ENCODE measurements at regions not wholly inside any gene's neighbourhood (a gene's known extent, or its start where the extent isn't known, plus 50 kb on each side); places are given as distances from the start of the nearest gene placed in this dataset.
"Not testable (repeated sequence)": the region's sequence is repeated elsewhere in the genome, so short reads cannot be mapped to it uniquely, and the experiment has no call there.

GRCh38 chr3:153553605-153553945 lies 391.5 kb downstream of the RAP2B start:
- peaks cover 0 to 8% (median 1%) of the 10 kb centered on the region in 3 donors for H3K36me3 Mint-ChIP-seq
- H3K4me1 Mint-ChIP-seq, result no peaks in the 10 kb centered on the region
- H3K27ac Mint-ChIP-seq, result no peak overlapping the region
- DNase-seq (no peak), ATAC-seq (no peak)
- no peaks in the 10 kb centered on the region for H3K27me3 Mint-ChIP-seq
- POLR2A ChIA-PET, result no interaction called here
- no peak overlapping the region for H3K4me3 Mint-ChIP-seq
- peaks cover 0 to 16% (median 8%) of the 10 kb centered on the region in 9 donors for H3K9me3 Mint-ChIP-seq

- H3K4me1 Mint-ChIP-seq, result no peaks in the 10 kb centered on the region
- POLR2A ChIA-PET, result no interaction called here
- ATAC-seq, result no peak
Measured at GRCh38 chr3:153555919-153556318, 393.9 kb downstream of the RAP2B start.

GRCh38 chr3:153559366-153559765 lies 397.3 kb downstream of the RAP2B start:
- H3K27me3 Mint-ChIP-seq, H3K27ac Mint-ChIP-seq, ATAC-seq, DNase-seq, H3K4me1 Mint-ChIP-seq, H3K4me3 Mint-ChIP-seq, POLR2A ChIA-PET: not testable (repeated sequence)
- H3K9me3 Mint-ChIP-seq, result peaks cover 13 to 61% (median 43%) of the 10 kb centered on the region in 9 donors
- peaks cover 0 to 43% (median 33%) of the 10 kb centered on the region in 3 donors for H3K36me3 Mint-ChIP-seq

More at GRCh38 chr3:153555919-153556318, 393.9 kb downstream of the RAP2B start:
- Mint-ChIP-seq H3K27ac (no peak overlapping the region), H3K9me3 (peaks cover 0 to 39% (median 21%) of the 10 kb centered on the region in 9 donors), H3K4me3 (no peak overlapping the region), H3K36me3 (peaks cover 0 to 21% (median 18%) of the 10 kb centered on the region in 3 donors), H3K27me3 (no peaks in the 10 kb centered on the region)
- DNase-seq, result no peak

- Mint-ChIP-seq H3K9me3 (peaks cover 8 to 41% (median 26%) of the 10 kb centered on the region in 9 donors), H3K36me3 (peaks cover 0 to 28% (median 26%) of the 10 kb centered on the region in 3 donors), H3K4me3 (no peak overlapping the region), H3K27me3 (no peaks in the 10 kb centered on the region), H3K4me1 (no peaks in the 10 kb centered on the region), H3K27ac (peak overlapping the region in 1 of 10 donors; percentile 4)
- ATAC-seq, result no peak
- DNase-seq, result no peak
- POLR2A ChIA-PET, result no interaction called here
Measured at GRCh38 chr3:153567011-153567410, 405.0 kb downstream of the RAP2B start.

- Mint-ChIP-seq H3K4me3 (no peak overlapping the region), H3K27me3 (no peaks in the 10 kb centered on the region), H3K4me1 (no peaks in the 10 kb centered on the region), H3K9me3 (peaks cover 5 to 35% (median 23%) of the 10 kb centered on the region in 9 donors), H3K36me3 (peaks cover 0 to 25% (median 24%) of the 10 kb centered on the region in 3 donors), H3K27ac (no peak overlapping the region)
- POLR2A ChIA-PET, result no interaction called here
- no peak for DNase-seq
- ATAC-seq, result no peak
Measured at GRCh38 chr3:153567556-153567955, 405.5 kb downstream of the RAP2B start.

- ATAC-seq, H3K27me3 Mint-ChIP-seq, H3K4me1 Mint-ChIP-seq, H3K9me3 Mint-ChIP-seq, DNase-seq, H3K4me3 Mint-ChIP-seq, H3K36me3 Mint-ChIP-seq, H3K27ac Mint-ChIP-seq, POLR2A ChIA-PET: not testable (repeated sequence)
Measured at GRCh38 chr3:153570481-153570880, 408.5 kb downstream of the RAP2B start.

- H3K4me1 Mint-ChIP-seq, result no peaks in the 10 kb centered on the region
- H3K27me3 Mint-ChIP-seq, result no peaks in the 10 kb centered on the region
- peaks cover 0 to 9% (median 0%) of the 10 kb centered on the region in 3 donors for H3K36me3 Mint-ChIP-seq
- H3K9me3 Mint-ChIP-seq, result peaks cover 0 to 6% (median 1%) of the 10 kb centered on the region in 9 donors
- POLR2A ChIA-PET, result no interaction called here
- no peak overlapping the region for H3K27ac Mint-ChIP-seq
- no peak for DNase-seq
- no peak overlapping the region for H3K4me3 Mint-ChIP-seq
- ATAC-seq, result no peak
Measured at GRCh38 chr3:153572165-153572564, 410.1 kb downstream of the RAP2B start.

- POLR2A ChIA-PET, result no interaction called here
- no peaks in the 10 kb centered on the region for H3K27me3 Mint-ChIP-seq
- H3K4me1 Mint-ChIP-seq, result no peaks in the 10 kb centered on the region
- no peak overlapping the region for H3K27ac Mint-ChIP-seq
- ATAC-seq (no peak), DNase-seq (no peak)
- peaks cover 0 to 9% (median 0%) of the 10 kb centered on the region in 3 donors for H3K36me3 Mint-ChIP-seq
- H3K4me3 Mint-ChIP-seq, result no peak overlapping the region
- H3K9me3 Mint-ChIP-seq, result peaks cover 0 to 6% (median 1%) of the 10 kb centered on the region in 9 donors
Measured at GRCh38 chr3:153572654-153573053, 410.6 kb downstream of the RAP2B start.

- ATAC-seq, result no peak
- H3K27me3 Mint-ChIP-seq, result no peaks in the 10 kb centered on the region
- POLR2A ChIA-PET, result no interaction called here
Measured at GRCh38 chr3:153573481-153573880, 411.5 kb downstream of the RAP2B start.

GRCh38 chr3:153574445-153574844 lies 412.4 kb downstream of the RAP2B start:
- no peaks in the 10 kb centered on the region for H3K4me1 Mint-ChIP-seq
- H3K9me3 Mint-ChIP-seq, result peaks cover 0 to 4% (median 0%) of the 10 kb centered on the region in 9 donors
- no peaks in the 10 kb centered on the region for H3K27me3 Mint-ChIP-seq
- H3K36me3 Mint-ChIP-seq, result peaks cover 0 to 7% (median 0%) of the 10 kb centered on the region in 3 donors
- ATAC-seq (no peak), DNase-seq (no peak)
- H3K4me3 Mint-ChIP-seq, result no peak overlapping the region
- no peak overlapping the region for H3K27ac Mint-ChIP-seq
- POLR2A ChIA-PET, result no interaction called here

More at GRCh38 chr3:153573481-153573880, 411.5 kb downstream of the RAP2B start:
- H3K4me1 Mint-ChIP-seq, result no peaks in the 10 kb centered on the region
- H3K9me3 Mint-ChIP-seq, result peaks cover 0 to 6% (median 1%) of the 10 kb centered on the region in 9 donors
- peaks cover 0 to 9% (median 0%) of the 10 kb centered on the region in 3 donors for H3K36me3 Mint-ChIP-seq
- H3K27ac Mint-ChIP-seq, result no peak overlapping the region
- no peak for DNase-seq
- no peak overlapping the region for H3K4me3 Mint-ChIP-seq

GRCh38 chr3:153577059-153577736 lies 415.2 kb downstream of the RAP2B start:
- Mint-ChIP-seq H3K4me1 (no peaks in the 10 kb centered on the region), H3K36me3 (no peaks in the 10 kb centered on the region), H3K9me3 (no peaks in the 10 kb centered on the region), H3K27me3 (no peaks in the 10 kb centered on the region), H3K27ac (peak overlapping the region in 1 of 10 donors; percentile 10), H3K4me3 (no peak overlapping the region)
- ATAC-seq, result no peak
- no peak for DNase-seq
- POLR2A ChIA-PET, result no interaction called here

- POLR2A ChIA-PET, result no interaction called here
- Mint-ChIP-seq H3K4me3 (no peak overlapping the region), H3K36me3 (no peaks in the 10 kb centered on the region), H3K27ac (no peak overlapping the region), H3K9me3 (no peaks in the 10 kb centered on the region), H3K4me1 (no peaks in the 10 kb centered on the region), H3K27me3 (peaks cover 0 to 2% (median 0%) of the 10 kb centered on the region in 5 donors)
- DNase-seq (no peak), ATAC-seq (no peak)
Measured at GRCh38 chr3:153578046-153578445, 416.0 kb downstream of the RAP2B start.

GRCh38 chr3:153590051-153590450 lies 428.0 kb downstream of the RAP2B start:
- peaks cover 0 to 4% (median 4%) of the 10 kb centered on the region in 3 donors for H3K36me3 Mint-ChIP-seq
- H3K4me3 Mint-ChIP-seq, result no peak overlapping the region
- H3K4me1 Mint-ChIP-seq, result peaks cover 0 to 6% (median 4%) of the 10 kb centered on the region in 4 donors
- DNase-seq (no peak), ATAC-seq (no peak)
- POLR2A ChIA-PET, result no interaction called here
- no peaks in the 10 kb centered on the region for H3K27me3 Mint-ChIP-seq
- H3K9me3 Mint-ChIP-seq, result peaks cover 0 to 6% (median 0%) of the 10 kb centered on the region in 9 donors
- no peak overlapping the region for H3K27ac Mint-ChIP-seq
